OCI-LY3 (cell line): ENCODE measurements at regions not wholly inside any gene's neighbourhood (a gene's known extent, or its start where the extent isn't known, plus 50 kb on each side); places are given as distances from the start of the nearest gene placed in this dataset.

Experiments
- H2AFZ ChIP-seq: fragments of 200-600, 300-600 bp; shearing (Covaris generic); 2 replicates; pipeline ENCODE4 v1.6.0; 2014; ENCODE audit warnings: antibody characterized with exemption, low read depth, low read length
- H3K27ac ChIP-seq: fragments of 200-600, 300-600 bp; sonication (generic); 2 replicates; pipeline ENCODE4 v1.5.1; 2014; ENCODE audit warnings: mild to moderate bottlenecking, low read length, moderate library complexity, mixed read lengths
- H3K27me3 ChIP-seq: fragments of 200-600, 300-600 bp; sonication (generic); 2 replicates; pipeline ENCODE4 v1.6.1; 2014; ENCODE audit warnings: low read depth, low read length, mixed read lengths
- H3K36me3 ChIP-seq: fragments of 200-600, 300-600 bp; sonication (generic); replicated peaks from 2 replicates; pipeline ENCODE3; 2014; ENCODE audit warnings: low read depth, low read length, mixed read lengths
- H3K4me1 ChIP-seq: fragments of 300-600, 200-600 bp; sonication (generic); 2 replicates; pipeline ENCODE4 v1.6.1; 2014; ENCODE audit warnings: low read length, mixed read lengths
- H3K4me2 ChIP-seq: fragments of 200-600, 300-600 bp; sonication (generic); 2 replicates; pipeline ENCODE4 v1.6.1; 2014; ENCODE audit warnings: low read length, mixed read lengths
- H3K4me3 ChIP-seq: fragments of 300-600, 200-600 bp; sonication (generic); 2 replicates; pipeline ENCODE4 v1.5.1; 2014; ENCODE audit warnings: antibody characterized with exemption, mild to moderate bottlenecking, low read length, moderate library complexity
- H3K79me2 ChIP-seq: fragments of 300-600, 200-600 bp; shearing (Covaris generic); 2 replicates; pipeline ENCODE4 v1.6.1; 2014; ENCODE audit warnings: mild to moderate bottlenecking, low read length, mixed read lengths
- H3K9ac ChIP-seq: fragments of 300-600, 200-600 bp; shearing (Covaris generic); 2 replicates; pipeline ENCODE4 v1.6.0; 2014; ENCODE audit warnings: mild to moderate bottlenecking, low read length, moderate library complexity
- H3K9me3 ChIP-seq: fragments of 200-600, 300-600 bp; shearing (Covaris generic); 2 replicates; pipeline ENCODE4 v1.6.1; 2014; ENCODE audit warnings: low read length, mixed read lengths; ENCODE audit not compliant: insufficient read depth
- H4K20me1 ChIP-seq: fragments of 200-600, 300-600 bp; sonication (generic); 2 replicates; pipeline ENCODE4 v1.6.1; 2016; ENCODE audit warnings: low read length, mixed read lengths; ENCODE audit not compliant: insufficient read depth
- CTCF ChIP-seq: fragments of 200-600, 300-600 bp; sonication (generic); IDR thresholded peaks from 2 replicates; pipeline ENCODE4 v1.5.1; 2014; ENCODE audit warnings: antibody characterized with exemption, low read length, low read depth
- EZH2phosphoT487 ChIP-seq: fragments of 200-600 bp; shearing (Covaris generic); IDR thresholded peaks from 2 replicates; pipeline ENCODE4 v1.6.1; 2018; ENCODE audit warnings: antibody characterized with exemption, mixed run types, low read depth

GRCh38 chr4:14249226-14249625 lies 621.7 kb upstream of the BOD1L1 start:
- Histone ChIP-seq H3K4me1 (peaks cover 7% of the 10 kb centered on the region), H3K36me3 (no peaks in the 10 kb centered on the region), H3K4me2 (no peak overlapping the region), H3K79me2 (no peaks in the 10 kb centered on the region), H4K20me1 (no peaks in the 10 kb centered on the region), H3K27me3 (no peaks in the 10 kb centered on the region), H2AFZ (no peak overlapping the region), H3K27ac (no peak overlapping the region), H3K9me3 (no peaks in the 10 kb centered on the region), H3K9ac (no peak overlapping the region), H3K4me3 (no peak overlapping the region)
- TF ChIP-seq CTCF (no peak), EZH2phosphoT487 (no peak)

- Histone ChIP-seq H3K9me3 (no peaks in the 10 kb centered on the region), H4K20me1 (no peaks in the 10 kb centered on the region), H3K9ac (no peak overlapping the region), H3K36me3 (no peaks in the 10 kb centered on the region), H3K27me3 (no peaks in the 10 kb centered on the region), H3K27ac (no peak overlapping the region), H3K4me3 (no peak overlapping the region), H3K79me2 (no peaks in the 10 kb centered on the region), H2AFZ (no peak overlapping the region), H3K4me2 (no peak overlapping the region), H3K4me1 (no peaks in the 10 kb centered on the region)
- peak; percentile 38 for TF ChIP-seq CTCF
- TF ChIP-seq EZH2phosphoT487, result no peak
These were observed 626.7 kb upstream of the BOD1L1 start for GRCh38 chr4:14254252-14254651.

- H4K20me1 ChIP-seq, result no peaks in the 10 kb centered on the region
- H2AFZ ChIP-seq, result no peak overlapping the region
These were observed 627.4 kb upstream of the BOD1L1 start for GRCh38 chr4:14254926-14255325.

GRCh38 chr4:14257903-14258302 lies 630.4 kb upstream of the BOD1L1 start:
- no peak overlapping the region for H3K9ac ChIP-seq
- TF ChIP-seq EZH2phosphoT487 (no peak), CTCF (no peak)
- H3K9me3 ChIP-seq, result no peaks in the 10 kb centered on the region; the same call in 1 of the 2 replicates
- no peak overlapping the region for H3K4me2 ChIP-seq
- no peaks in the 10 kb centered on the region for H4K20me1 ChIP-seq
- no peaks in the 10 kb centered on the region for H3K4me1 ChIP-seq
- H3K36me3 ChIP-seq, result no peaks in the 10 kb centered on the region
- no peak overlapping the region for H3K27ac ChIP-seq
- no peaks in the 10 kb centered on the region for H3K27me3 ChIP-seq
- H3K4me3 ChIP-seq, result no peak overlapping the region
- H3K79me2 ChIP-seq, result no peaks in the 10 kb centered on the region
- H2AFZ ChIP-seq, result no peak overlapping the region

More at GRCh38 chr4:14254926-14255325, 627.4 kb upstream of the BOD1L1 start:
- Histone ChIP-seq H3K36me3 (no peaks in the 10 kb centered on the region), H3K4me3 (no peak overlapping the region), H3K79me2 (no peaks in the 10 kb centered on the region), H3K4me2 (no peak overlapping the region), H3K9ac (no peak overlapping the region), H3K27ac (no peak overlapping the region), H3K4me1 (no peaks in the 10 kb centered on the region), H3K9me3 (no peaks in the 10 kb centered on the region), H3K27me3 (no peaks in the 10 kb centered on the region)
- TF ChIP-seq EZH2phosphoT487, result no peak
- TF ChIP-seq CTCF, result no peak
